ENCODE measurements at regions not wholly inside any gene's neighbourhood (a gene's known extent, or its start where the extent isn't known, plus 50 kb on each side); places are given as distances from the start of the nearest gene placed in this dataset.

- Histone ChIP-seq H3K4me3 (no peak overlapping the region), H3K4me2 (no peak overlapping the region), H3K79me2 (ENCODE audit: low read depth) (no peaks in the 10 kb centered on the region), H3K4me1 (no peaks in the 10 kb centered on the region), H3K36me3 (no peaks in the 10 kb centered on the region), H4K20me1 (ENCODE audit: low read depth) (no peaks in the 10 kb centered on the region), H3F3A (ENCODE audit: low read depth) (no peaks in the 10 kb centered on the region), H3K9me3 (ENCODE audit: low read depth) (no peaks in the 10 kb centered on the region), H3K9ac (no peak overlapping the region), H3K27me3 (no peaks in the 10 kb centered on the region), H3K27ac (no peak overlapping the region), H2AFZ (replicated peaks) (no peak overlapping the region)
- peaks cover 14% of the 10 kb centered on the region for H3K9me3 Mint-ChIP-seq
- peaks cover 13% of the 10 kb centered on the region for H3K4me1 Mint-ChIP-seq
- H3K4me3 Mint-ChIP-seq = no peak overlapping the region
- peaks cover 5% of the 10 kb centered on the region for H3K36me3 Mint-ChIP-seq
- H3K27ac Mint-ChIP-seq = no peak overlapping the region
- DNase-seq (ENCODE audit: low spot score) = no peak
- TF ChIP-seq EZH2phosphoT487 (IDR thresholded peaks at IDR 0.05) (no peak), EZH2 (IDR thresholded peaks at IDR 0.05) (no peak)
- H3K27me3 Mint-ChIP-seq (ENCODE audit: insufficient read depth, low read depth) = no peaks in the 10 kb centered on the region
Observed at GRCh38 chr12:124110372-124110883, 137.4 kb downstream of the ZNF664 start.

- Histone ChIP-seq H3K27ac (no peak overlapping the region), H3K4me2 (no peak overlapping the region), H3K4me3 (no peak overlapping the region), H4K20me1 (ENCODE audit: low read depth) (no peaks in the 10 kb centered on the region), H3K4me1 (peaks cover 2% of the 10 kb centered on the region), H3K9me3 (ENCODE audit: low read depth) (no peaks in the 10 kb centered on the region), H3F3A (ENCODE audit: low read depth) (no peaks in the 10 kb centered on the region), H3K79me2 (ENCODE audit: low read depth) (no peaks in the 10 kb centered on the region), H3K27me3 (no peaks in the 10 kb centered on the region), H3K36me3 (no peaks in the 10 kb centered on the region), H2AFZ (replicated peaks) (no peak overlapping the region), H3K9ac (no peak overlapping the region)
- H3K4me3 Mint-ChIP-seq = no peak overlapping the region
- peaks cover 15% of the 10 kb centered on the region for H3K4me1 Mint-ChIP-seq
- H3K27ac Mint-ChIP-seq = no peak overlapping the region
- H3K36me3 Mint-ChIP-seq = peaks cover 5% of the 10 kb centered on the region
- no peak for DNase-seq (ENCODE audit: low spot score)
- peaks cover 10% of the 10 kb centered on the region for H3K9me3 Mint-ChIP-seq
- TF ChIP-seq EZH2 (IDR thresholded peaks at IDR 0.05) = no peak
- TF ChIP-seq EZH2phosphoT487 (IDR thresholded peaks at IDR 0.05) = no peak
- no peak for TF ChIP-seq CTCF (IDR thresholded peaks at IDR 0.05)
- no peaks in the 10 kb centered on the region for H3K27me3 Mint-ChIP-seq (ENCODE audit: insufficient read depth, low read depth)
Observed at GRCh38 chr12:124111006-124111405, 138.0 kb downstream of the ZNF664 start.

GRCh38 chr12:124114316-124114715 is 141.3 kb downstream of the ZNF664 start:
- Mint-ChIP-seq H3K27me3 (ENCODE audit: insufficient read depth, low read depth) (no peaks in the 10 kb centered on the region), H3K27ac (no peak overlapping the region), H3K4me1 (peaks cover 20% of the 10 kb centered on the region), H3K4me3 (no peak overlapping the region), H3K9me3 (no peaks in the 10 kb centered on the region), H3K36me3 (peaks cover 2% of the 10 kb centered on the region)
- TF ChIP-seq CTCF (IDR thresholded peaks at IDR 0.05) (no peak), EZH2phosphoT487 (IDR thresholded peaks at IDR 0.05) (no peak), EZH2 (IDR thresholded peaks at IDR 0.05) (no peak)
- Histone ChIP-seq H3K36me3 (no peaks in the 10 kb centered on the region), H4K20me1 (ENCODE audit: low read depth) (no peaks in the 10 kb centered on the region), H3K27me3 (no peaks in the 10 kb centered on the region), H3K4me3 (no peak overlapping the region), H2AFZ (replicated peaks) (no peak overlapping the region), H3K4me2 (no peak overlapping the region), H3F3A (ENCODE audit: low read depth) (no peaks in the 10 kb centered on the region), H3K27ac (no peak overlapping the region), H3K9me3 (ENCODE audit: low read depth) (no peaks in the 10 kb centered on the region), H3K4me1 (peaks cover 12% of the 10 kb centered on the region), H3K9ac (no peak overlapping the region), H3K79me2 (ENCODE audit: low read depth) (no peaks in the 10 kb centered on the region)
- no peak for DNase-seq (ENCODE audit: low spot score)

GRCh38 chr12:124115496-124115895 is 142.5 kb downstream of the ZNF664 start:
- H3K27me3 ChIP-seq = no peaks in the 10 kb centered on the region
- Mint-ChIP-seq H3K9me3 (no peaks in the 10 kb centered on the region), H3K36me3 (peaks cover 2% of the 10 kb centered on the region), H3K27ac (no peak overlapping the region), H3K4me1 (peaks cover 15% of the 10 kb centered on the region), H3K27me3 (ENCODE audit: insufficient read depth, low read depth) (peaks cover 2% of the 10 kb centered on the region), H3K4me3 (no peak overlapping the region)
- no peaks in the 10 kb centered on the region for H3K79me2 ChIP-seq (ENCODE audit: low read depth)
- no peak overlapping the region for H3K9ac ChIP-seq
- H2AFZ ChIP-seq (replicated peaks) = no peak overlapping the region
- no peaks in the 10 kb centered on the region for H3K9me3 ChIP-seq (ENCODE audit: low read depth)
- no peak overlapping the region for H3K4me2 ChIP-seq
- TF ChIP-seq EZH2 (IDR thresholded peaks at IDR 0.05) = no peak
- TF ChIP-seq EZH2phosphoT487 (IDR thresholded peaks at IDR 0.05) = no peak
- TF ChIP-seq CTCF (IDR thresholded peaks at IDR 0.05) = no peak
- no peak overlapping the region for H3K27ac ChIP-seq
- no peak for DNase-seq (ENCODE audit: low spot score)
- H3K4me1 ChIP-seq = peaks cover 12% of the 10 kb centered on the region
- no peaks in the 10 kb centered on the region for H3F3A ChIP-seq (ENCODE audit: low read depth)
- H4K20me1 ChIP-seq (ENCODE audit: low read depth) = no peaks in the 10 kb centered on the region
- no peaks in the 10 kb centered on the region for H3K36me3 ChIP-seq
- H3K4me3 ChIP-seq = no peak overlapping the region

Data from neural progenitor cell (in vitro differentiated cells).